ENCODE measurements at regions not wholly inside any gene's neighbourhood (a gene's known extent, or its start where the extent isn't known, plus 50 kb on each side); places are given as distances from the start of the nearest gene placed in this dataset.

DNA sequence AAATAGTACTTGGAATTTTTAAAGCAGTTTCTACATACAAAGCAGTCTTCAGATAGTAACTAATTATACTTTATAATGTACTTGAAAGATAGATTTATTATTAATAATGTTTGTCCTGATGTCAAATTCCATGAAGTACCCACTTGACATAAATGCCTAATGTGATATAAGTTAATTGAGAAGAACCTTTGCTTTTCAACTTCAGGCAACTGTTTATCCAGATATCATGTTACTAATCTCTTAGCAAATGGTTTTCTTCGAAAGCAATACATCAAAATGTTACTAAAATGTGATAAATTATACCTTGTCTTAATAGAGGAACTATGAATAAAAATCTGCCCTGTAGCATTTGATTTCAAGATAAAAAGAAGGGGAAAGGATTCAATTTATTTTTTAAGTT, 146.8 kb upstream of the FBXL17 start:
- TF ChIP-seq CTCF (IDR thresholded peaks at IDR 0.05): no peak
- no peak for TF ChIP-seq ZFX (IDR thresholded peaks at IDR 0.05; ENCODE audit: borderline replicate concordance)

All from 22Rv1 (cell line).